HEK293 (cell line): ENCODE measurements at regions not wholly inside any gene's neighbourhood (a gene's known extent, or its start where the extent isn't known, plus 50 kb on each side); places are given as distances from the start of the nearest gene placed in this dataset.

Experiments
- CTCF ChIA-PET: fragments of 350-600 bp; formaldehyde crosslinking; extraction: SDS; loops from one replicate; lab custom pipeline; 2021; ENCODE audit warnings: antibody characterized with exemption; lab: Yijun Ruan, JAX
- POLR2A ChIA-PET: fragments of 300-600 bp; formaldehyde crosslinking; extraction: SDS; loops from one replicate; lab custom pipeline; 2020; ENCODE audit warnings: antibody characterized with exemption, inconsistent platforms; lab: Yijun Ruan, JAX
- H3K27ac ChIP-seq: fragments of 200-500 bp; sonication (Bioruptor generic); 2 replicates; pipeline ENCODE4 v1.5.1; 2014; ENCODE audit warnings: low read depth, low read length, control low read depth, inconsistent platforms; ENCODE audit errors: extremely low read depth
- H3K36me3 ChIP-seq, 2 experiments: fragments of 200-500 bp in 1 of 2; sonication (Bioruptor generic) in 1 of 2; 1 replicate in 1 of 2; 2 replicates in 1 of 2; pipeline ENCODE4 v1.5.1; 2014 to 2017; ENCODE audit warnings: inconsistent platforms in 2 of 2, low read length in 2 of 2; ENCODE audit not compliant: control insufficient read depth in 2 of 2, insufficient read depth in 1 of 2
- H3K4me1 ChIP-seq: fragments of 200-500 bp; sonication (Bioruptor generic); 2 replicates; pipeline ENCODE4 v1.5.1; 2014; ENCODE audit warnings: mild to moderate bottlenecking, low read length, inconsistent platforms; ENCODE audit not compliant: control insufficient read depth, insufficient read depth
- H3K4me3 ChIP-seq: 2 replicates; pipeline ENCODE4 v1.5.1; 2011; ENCODE audit warnings: low read depth, mild to moderate bottlenecking, control low read depth, low read length, moderate library complexity
- H3K9me3 ChIP-seq: fragments of 200-500 bp; sonication (Bioruptor generic); 2 replicates; pipeline ENCODE4 v1.5.1; 2014; ENCODE audit warnings: low read depth, low read length, inconsistent platforms; ENCODE audit not compliant: control insufficient read depth, insufficient read depth
- GFI1B ChIP-seq: fragments of 450-650 bp; formaldehyde crosslinking; IDR thresholded peaks from 2 replicates; pipeline ENCODE4 v1.5.1; 2016; ENCODE audit warnings: missing biosample characterization, missing genetic modification characterization
- KLF16 ChIP-seq: fragments of 450-650 bp; formaldehyde crosslinking; IDR thresholded peaks from 2 replicates; pipeline ENCODE4 v1.5.1; 2017; ENCODE audit warnings: missing biosample characterization, missing genetic modification characterization
- MEIS1 ChIP-seq: sonication (generic); formaldehyde crosslinking; IDR thresholded peaks from 2 replicates; pipeline ENCODE4 v1.8.1; 2022; ENCODE audit warnings: missing genetic modification reagents, mild to moderate bottlenecking, borderline replicate concordance
- TRIM28 ChIP-seq: IDR thresholded peaks from 2 replicates; pipeline ENCODE4 v1.6.1; 2011; ENCODE audit warnings: low read length, control low read depth, borderline replicate concordance
- ZBTB10 ChIP-seq: fragments of 450-650 bp; formaldehyde crosslinking; IDR thresholded peaks from 2 replicates; pipeline ENCODE4 v1.5.1; 2016; ENCODE audit warnings: missing biosample characterization, missing genetic modification characterization
- ZBTB17 ChIP-seq: fragments of 450-650 bp; formaldehyde crosslinking; IDR thresholded peaks from 2 replicates; pipeline ENCODE4 v1.5.1; 2016; ENCODE audit warnings: missing biosample characterization, missing genetic modification characterization
- ZBTB49 ChIP-seq: fragments of 450-650 bp; formaldehyde crosslinking; IDR thresholded peaks from 2 replicates; pipeline ENCODE4 v1.5.1; 2016; ENCODE audit warnings: missing biosample characterization, missing genetic modification characterization, low read depth
- ZBTB8A ChIP-seq: fragments of 450-650 bp; formaldehyde crosslinking; IDR thresholded peaks from 2 replicates; pipeline ENCODE4 v1.5.1; 2016; ENCODE audit warnings: missing biosample characterization, missing genetic modification characterization
- ZNF121 ChIP-seq: fragments of 450-650 bp; formaldehyde crosslinking; IDR thresholded peaks from 2 replicates; pipeline ENCODE4 v1.5.1; 2016; ENCODE audit warnings: missing biosample characterization, missing genetic modification characterization
- ZNF138 ChIP-seq: fragments of 450-650 bp; formaldehyde crosslinking; IDR thresholded peaks from 2 replicates; pipeline ENCODE4 v1.5.1; 2016; ENCODE audit warnings: missing biosample characterization, missing genetic modification characterization, borderline replicate concordance
- ZNF362 ChIP-seq: fragments of 450-650 bp; formaldehyde crosslinking; IDR thresholded peaks from 2 replicates; pipeline ENCODE4 v1.5.1; 2016; ENCODE audit warnings: missing biosample characterization, missing genetic modification characterization
- ZNF366 ChIP-seq: fragments of 450-650 bp; formaldehyde crosslinking; conservative IDR thresholded peaks from 2 replicates; pipeline ENCODE4 v1.5.1; 2016; ENCODE audit warnings: missing biosample characterization, missing genetic modification characterization
- ZNF423 ChIP-seq: fragments of 450-650 bp; formaldehyde crosslinking; IDR thresholded peaks from 2 replicates; pipeline ENCODE4 v1.5.1; 2016; ENCODE audit warnings: missing biosample characterization, missing genetic modification characterization
- ZNF596 ChIP-seq: fragments of 450-650 bp; IDR thresholded peaks from 2 replicates; pipeline ENCODE4 v1.5.0; 2018; ENCODE audit warnings: missing biosample characterization, mild to moderate bottlenecking, missing genetic modification characterization, moderate library complexity
- ZSCAN30 ChIP-seq: fragments of 450-650 bp; IDR thresholded peaks from 2 replicates; pipeline ENCODE4 v1.5.1; 2018; ENCODE audit warnings: missing biosample characterization, mild to moderate bottlenecking, missing genetic modification characterization, moderate library complexity
- TF ChIP-seq, protein P1 (sequence below): fragments of 450-650 bp; formaldehyde crosslinking; IDR thresholded peaks from 2 replicates; pipeline ENCODE4 v1.5.1; 2016; ENCODE audit warnings: missing biosample characterization, missing genetic modification characterization, low read depth
- TF ChIP-seq, protein P2 (sequence below): fragments of 450-650 bp; formaldehyde crosslinking; IDR thresholded peaks from 2 replicates; pipeline ENCODE4 v1.5.1; 2017; ENCODE audit warnings: missing biosample characterization, mild to moderate bottlenecking, missing genetic modification characterization, moderate library complexity
- TF ChIP-seq, protein P3 (sequence below): fragments of 450-650 bp; formaldehyde crosslinking; IDR thresholded peaks from 2 replicates; pipeline ENCODE4 v1.5.1; 2017; ENCODE audit warnings: missing biosample characterization, missing genetic modification characterization

DNA sequence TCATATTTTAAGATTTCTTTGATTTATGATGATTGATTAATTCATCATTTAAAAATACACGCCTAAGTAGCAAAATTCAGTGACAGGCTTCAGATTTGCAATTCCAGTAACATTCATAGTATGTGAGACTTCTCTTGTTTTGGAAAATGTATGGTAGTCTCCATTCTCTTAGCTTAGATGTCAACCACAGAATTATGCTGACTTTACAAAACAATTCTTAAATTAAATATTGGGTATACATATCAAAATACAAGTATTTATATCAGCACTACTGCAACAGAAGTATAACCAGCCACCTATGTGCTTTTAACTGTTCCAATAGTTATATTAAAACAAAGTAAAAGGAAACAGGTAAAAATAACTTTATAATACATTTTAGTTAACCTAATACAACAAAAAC lies 1328.6 kb upstream of the ADGRL2 start (continued):
- TF ChIP-seq ZNF362 (tag by site-specific recombination) (no peak), ZBTB49 (tag by site-specific recombination) (no peak), ZNF596 (tag by site-specific recombination) (no peak), MEIS1 (no peak), ZBTB17 (no peak), ZNF366 (tag by site-specific recombination) (no peak), ZNF121 (tag by site-specific recombination) (no peak), ZNF423 (no peak), GFI1B (tag by site-specific recombination) (no peak), ZBTB10 (tag by site-specific recombination) (no peak)
- TF ChIP-seq, all 188 proteins: peak for 0

DNA sequence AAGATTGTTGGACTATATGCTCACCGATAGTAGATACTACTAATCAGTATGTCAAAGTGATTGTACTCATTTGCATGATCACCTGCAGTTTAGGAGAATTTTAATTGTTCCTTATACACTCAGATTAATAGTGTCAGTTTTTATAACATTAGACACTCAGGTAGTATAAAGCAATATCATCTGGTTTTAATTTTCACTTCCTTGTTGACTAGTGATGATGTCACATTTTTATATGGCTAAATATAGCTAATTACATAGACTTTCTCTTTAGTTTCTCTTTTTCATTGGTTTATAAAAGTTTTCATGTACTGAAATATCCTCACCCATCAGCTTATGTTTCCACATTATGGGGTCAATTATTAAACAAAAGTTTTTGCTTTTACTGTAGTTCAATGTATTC lies 1332.4 kb upstream of the ADGRL2 start:
- POLR2A ChIA-PET, result no interaction called here
- TF ChIP-seq, protein P1, sequence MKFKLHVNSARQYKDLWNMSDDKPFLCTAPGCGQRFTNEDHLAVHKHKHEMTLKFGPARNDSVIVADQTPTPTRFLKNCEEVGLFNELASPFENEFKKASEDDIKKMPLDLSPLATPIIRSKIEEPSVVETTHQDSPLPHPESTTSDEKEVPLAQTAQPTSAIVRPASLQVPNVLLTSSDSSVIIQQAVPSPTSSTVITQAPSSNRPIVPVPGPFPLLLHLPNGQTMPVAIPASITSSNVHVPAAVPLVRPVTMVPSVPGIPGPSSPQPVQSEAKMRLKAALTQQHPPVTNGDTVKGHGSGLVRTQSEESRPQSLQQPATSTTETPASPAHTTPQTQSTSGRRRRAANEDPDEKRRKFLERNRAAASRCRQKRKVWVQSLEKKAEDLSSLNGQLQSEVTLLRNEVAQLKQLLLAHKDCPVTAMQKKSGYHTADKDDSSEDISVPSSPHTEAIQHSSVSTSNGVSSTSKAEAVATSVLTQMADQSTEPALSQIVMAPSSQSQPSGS (tag by site-specific recombination), result peak; percentile 38; the same call in 1 of the 2 replicates
- TF ChIP-seq, protein P2, sequence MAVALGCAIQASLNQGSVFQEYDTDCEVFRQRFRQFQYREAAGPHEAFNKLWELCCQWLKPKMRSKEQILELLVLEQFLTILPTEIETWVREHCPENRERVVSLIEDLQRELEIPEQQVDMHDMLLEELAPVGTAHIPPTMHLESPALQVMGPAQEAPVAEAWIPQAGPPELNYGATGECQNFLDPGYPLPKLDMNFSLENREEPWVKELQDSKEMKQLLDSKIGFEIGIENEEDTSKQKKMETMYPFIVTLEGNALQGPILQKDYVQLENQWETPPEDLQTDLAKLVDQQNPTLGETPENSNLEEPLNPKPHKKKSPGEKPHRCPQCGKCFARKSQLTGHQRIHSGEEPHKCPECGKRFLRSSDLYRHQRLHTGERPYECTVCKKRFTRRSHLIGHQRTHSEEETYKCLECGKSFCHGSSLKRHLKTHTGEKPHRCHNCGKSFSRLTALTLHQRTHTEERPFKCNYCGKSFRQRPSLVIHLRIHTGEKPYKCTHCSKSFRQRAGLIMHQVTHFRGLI, result no peak
- TF ChIP-seq KLF16 (tag by site-specific recombination) (no peak), ZSCAN30 (tag by site-specific recombination) (no peak), ZNF138 (tag by site-specific recombination) (no peak)
- CTCF ChIA-PET, result interaction anchor here (0.7 kb wide), 1 partner anchor 9 kb away, joined by 3 read pairs; no protein-coding TSS in a partner anchor

DNA sequence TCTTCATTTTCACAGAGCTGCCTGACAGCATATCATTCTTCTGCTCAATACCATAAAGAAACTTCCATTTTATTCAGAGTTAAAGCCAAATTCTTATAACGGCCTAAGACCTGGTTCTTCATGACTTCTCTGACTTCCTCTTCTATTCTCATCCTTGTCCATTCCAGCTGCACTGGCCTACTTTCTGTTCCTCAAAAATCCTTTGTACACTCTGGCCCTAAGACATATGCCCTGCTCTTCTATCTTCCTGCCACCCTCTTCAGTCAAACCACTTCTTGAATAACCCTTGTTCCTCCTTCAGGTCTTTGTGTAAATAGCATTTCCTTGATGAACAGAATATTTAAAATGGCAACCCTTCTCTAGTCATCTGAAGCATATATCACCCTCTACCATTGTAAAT lies 1338.7 kb upstream of the ADGRL2 start:
- CTCF ChIA-PET, result no interaction called here
- TF ChIP-seq TRIM28 (no peak), ZBTB8A (tag by site-specific recombination) (no peak)
- TF ChIP-seq, protein P3, sequence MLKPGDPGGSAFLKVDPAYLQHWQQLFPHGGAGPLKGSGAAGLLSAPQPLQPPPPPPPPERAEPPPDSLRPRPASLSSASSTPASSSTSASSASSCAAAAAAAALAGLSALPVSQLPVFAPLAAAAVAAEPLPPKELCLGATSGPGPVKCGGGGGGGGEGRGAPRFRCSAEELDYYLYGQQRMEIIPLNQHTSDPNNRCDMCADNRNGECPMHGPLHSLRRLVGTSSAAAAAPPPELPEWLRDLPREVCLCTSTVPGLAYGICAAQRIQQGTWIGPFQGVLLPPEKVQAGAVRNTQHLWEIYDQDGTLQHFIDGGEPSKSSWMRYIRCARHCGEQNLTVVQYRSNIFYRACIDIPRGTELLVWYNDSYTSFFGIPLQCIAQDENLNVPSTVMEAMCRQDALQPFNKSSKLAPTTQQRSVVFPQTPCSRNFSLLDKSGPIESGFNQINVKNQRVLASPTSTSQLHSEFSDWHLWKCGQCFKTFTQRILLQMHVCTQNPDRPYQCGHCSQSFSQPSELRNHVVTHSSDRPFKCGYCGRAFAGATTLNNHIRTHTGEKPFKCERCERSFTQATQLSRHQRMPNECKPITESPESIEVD (tag by site-specific recombination), result no peak

More for the DNA sequence above, 1332.4 kb upstream of the ADGRL2 start:
- no peak overlapping the region for H3K27ac ChIP-seq
- no peaks in the 10 kb centered on the region for H3K4me1 ChIP-seq
- H3K9me3 ChIP-seq, result no peaks in the 10 kb centered on the region
- H3K36me3 ChIP-seq, result no peaks in the 10 kb centered on the region
- H3K4me3 ChIP-seq, result no peak overlapping the region

More for the DNA sequence above, 1338.7 kb upstream of the ADGRL2 start:
- Histone ChIP-seq H3K4me3 (no peak overlapping the region), H3K4me1 (no peaks in the 10 kb centered on the region), H3K9me3 (no peaks in the 10 kb centered on the region), H3K27ac (no peak overlapping the region), H3K36me3 (no peaks in the 10 kb centered on the region)
- POLR2A ChIA-PET, result no interaction called here
